ENCODE measurements at regions not wholly inside any gene's neighbourhood (a gene's known extent, or its start where the extent isn't known, plus 50 kb on each side); places are given as distances from the start of the nearest gene placed in this dataset.

GRCh38 chr21:39123375-39123774 lies 59.9 kb downstream of the PSMG1 start:
- TF ChIP-seq CTCF (IDR thresholded peaks at IDR 0.05; ENCODE audit: low read depth, low read length, missing input control): no peak
- TF ChIP-seq FOXA1 (IDR thresholded peaks at IDR 0.05): no peak
- TF ChIP-seq GABPA (IDR thresholded peaks at IDR 0.05 in 1 of 2, conservative IDR thresholded peaks at IDR 0.05 in 1 of 2): no peak
- no peak for TF ChIP-seq JUND (IDR thresholded peaks at IDR 0.05)
- no peak for TF ChIP-seq REST (IDR thresholded peaks at IDR 0.05)
- no peak for TF ChIP-seq EGR1 (IDR thresholded peaks at IDR 0.05; ENCODE audit: low read depth in 2 of 2)
- no peak for TF ChIP-seq RAD21 (IDR thresholded peaks at IDR 0.05)
- TF ChIP-seq ZBTB33 (IDR thresholded peaks at IDR 0.05): no peak
